NOMO-1 treated with DMSO at 0.1 percent for 48 hours (cell line): ENCODE measurements at regions not wholly inside any gene's neighbourhood (a gene's known extent, or its start where the extent isn't known, plus 50 kb on each side); places are given as distances from the start of the nearest gene placed in this dataset.

Experiments used
- DNase-seq: peaks from one replicate; lab custom pipeline; 2025; ENCODE audit not compliant: unreplicated experiment; lab: John Stamatoyannopoulos, UW

DNA sequence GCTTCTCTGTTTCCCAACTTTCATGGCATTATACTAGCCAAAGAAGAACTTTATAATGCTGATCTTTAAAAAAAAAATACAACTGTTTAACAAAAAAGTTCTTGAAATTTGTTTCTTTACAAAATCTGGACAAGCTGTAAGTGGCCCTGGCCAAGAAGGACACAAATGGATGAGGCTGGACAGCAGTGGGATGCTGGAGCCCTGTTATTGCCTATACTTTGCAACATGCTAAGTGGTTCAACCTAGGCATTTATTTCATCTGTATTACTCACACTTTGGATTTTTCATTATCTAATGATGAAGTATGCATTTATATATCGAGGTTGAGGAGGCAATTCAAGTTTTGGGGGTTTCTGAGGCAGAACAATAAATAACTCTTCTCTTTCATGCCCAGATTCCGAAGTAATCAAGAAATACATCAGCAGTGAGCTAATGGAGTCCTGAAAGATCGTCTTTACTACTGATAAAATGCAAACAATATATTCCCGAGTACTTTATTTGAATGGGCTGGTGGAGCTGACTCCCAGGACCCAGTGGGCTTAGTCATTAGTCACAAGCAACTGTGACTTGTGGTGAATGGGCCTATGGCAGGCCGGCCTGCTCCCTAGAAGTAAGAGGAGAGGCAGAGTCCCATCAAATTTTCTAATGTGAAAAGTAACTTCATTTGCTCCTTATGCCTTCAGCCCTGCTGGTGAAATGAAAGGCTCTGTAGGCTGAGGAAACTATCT, 177.3 kb upstream of the DPH6 start:
- no peak for DNase-seq

DNA sequence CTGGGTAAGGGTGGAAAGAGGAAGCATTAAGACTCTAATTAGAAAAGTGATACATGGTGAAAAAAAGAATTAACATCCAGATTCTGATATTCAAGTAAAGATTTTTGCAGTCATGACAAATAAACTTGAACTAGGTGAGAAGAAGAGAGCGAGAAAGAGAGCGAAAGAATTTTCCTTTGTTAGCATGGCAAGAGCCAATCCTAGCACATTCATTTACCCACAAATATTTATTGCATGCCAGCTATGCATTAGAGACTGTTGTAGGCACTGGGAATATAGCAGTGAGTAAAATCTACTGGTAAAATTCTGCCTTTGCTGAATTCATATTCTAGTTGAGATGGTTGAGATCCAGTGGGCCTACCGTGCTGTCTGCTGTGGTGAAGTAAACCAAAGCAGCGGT, 177.9 kb upstream of the DPH6 start:
- DNase-seq, result no peak

DNA sequence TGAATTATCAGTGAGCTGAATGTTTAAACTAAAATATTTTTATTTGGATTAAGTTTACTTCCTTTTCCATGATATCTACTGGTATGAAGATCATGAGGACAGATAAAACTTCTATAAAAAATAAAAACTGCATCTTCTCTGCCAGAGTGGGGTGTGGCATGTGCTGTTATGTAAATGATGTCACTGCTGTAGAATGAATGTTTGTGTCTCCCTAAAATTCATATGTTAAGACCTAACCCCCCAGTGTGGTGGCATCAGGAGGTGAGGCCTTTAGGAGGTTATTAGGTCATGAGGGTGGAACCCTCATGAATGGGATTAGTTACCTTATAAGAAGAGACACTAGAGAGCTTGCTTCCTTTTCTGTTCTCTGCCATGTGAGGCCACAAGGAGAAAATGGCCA, 178.7 kb upstream of the DPH6 start:
- DNase-seq, result no peak

DNA sequence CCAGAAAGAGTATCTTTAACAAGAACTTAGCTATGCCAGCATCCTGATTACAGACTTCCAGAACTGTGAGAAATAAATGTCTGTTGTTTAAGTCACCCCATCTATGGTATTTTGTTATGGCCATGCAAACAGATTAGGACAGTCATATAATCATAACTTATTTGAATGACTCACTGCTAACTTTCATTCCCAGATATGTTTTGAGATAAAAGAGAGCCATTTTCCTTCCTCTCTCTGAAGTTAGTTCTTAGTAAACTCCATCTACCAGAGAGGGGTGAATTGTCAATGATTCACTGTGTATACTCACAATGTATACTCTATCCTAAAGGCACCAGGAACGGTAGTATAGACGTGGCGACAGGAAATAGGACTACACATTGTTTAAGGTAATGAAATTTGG, 179.4 kb upstream of the DPH6 start:
- DNase-seq, result no peak

DNA sequence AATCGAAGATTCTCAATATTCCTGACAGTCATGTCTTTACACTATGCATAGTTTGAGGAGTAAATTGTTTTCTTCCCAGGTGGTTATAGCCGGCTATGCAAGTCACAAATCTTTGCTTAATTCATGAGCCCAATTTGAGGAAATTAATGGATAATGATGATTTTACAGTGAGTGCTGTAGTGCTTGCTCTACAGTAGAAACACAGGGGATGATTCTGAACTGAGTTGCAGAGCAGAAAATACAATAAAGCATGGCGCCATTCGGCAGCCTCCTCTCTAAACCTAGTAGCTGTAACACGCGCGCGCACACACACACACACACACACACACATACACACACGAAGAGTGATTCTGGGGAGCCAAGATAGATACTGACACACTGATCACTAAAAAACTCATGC, 181.7 kb upstream of the DPH6 start:
- no peak for DNase-seq

DNA sequence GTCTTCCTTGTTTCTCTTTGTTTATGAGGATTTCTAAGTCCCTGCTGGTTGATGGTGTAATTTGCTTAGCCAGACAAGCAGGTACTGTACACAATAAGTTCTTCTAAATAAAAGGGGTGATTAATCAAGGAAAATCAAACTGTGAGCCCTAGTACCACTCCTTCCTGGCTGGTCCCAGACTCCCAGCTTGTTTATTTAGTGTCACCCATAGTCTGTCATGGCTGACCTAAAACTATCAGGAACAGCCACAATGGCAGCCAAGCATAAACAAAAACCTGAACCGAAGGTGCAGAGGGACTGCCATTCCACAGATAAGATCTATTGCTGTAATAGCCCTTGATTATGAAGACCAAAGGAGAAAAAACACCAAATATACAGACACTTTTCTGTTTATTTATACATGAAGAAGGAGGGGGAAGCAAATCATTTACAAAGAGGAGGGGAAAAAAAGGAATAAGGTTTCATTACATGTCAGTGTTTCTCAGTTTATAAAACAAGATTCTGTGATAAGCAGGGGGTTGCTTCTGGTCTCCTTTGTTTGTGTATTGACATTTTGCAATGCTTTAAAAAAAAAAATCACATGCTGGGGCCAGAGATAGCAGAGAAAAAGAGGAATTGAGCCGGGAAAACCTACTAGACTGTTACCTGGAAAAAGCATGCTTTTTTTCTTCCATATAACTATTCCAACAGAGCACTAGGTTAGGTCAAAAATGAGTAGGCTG, 182.4 kb upstream of the DPH6 start:
- DNase-seq, result no peak

DNA sequence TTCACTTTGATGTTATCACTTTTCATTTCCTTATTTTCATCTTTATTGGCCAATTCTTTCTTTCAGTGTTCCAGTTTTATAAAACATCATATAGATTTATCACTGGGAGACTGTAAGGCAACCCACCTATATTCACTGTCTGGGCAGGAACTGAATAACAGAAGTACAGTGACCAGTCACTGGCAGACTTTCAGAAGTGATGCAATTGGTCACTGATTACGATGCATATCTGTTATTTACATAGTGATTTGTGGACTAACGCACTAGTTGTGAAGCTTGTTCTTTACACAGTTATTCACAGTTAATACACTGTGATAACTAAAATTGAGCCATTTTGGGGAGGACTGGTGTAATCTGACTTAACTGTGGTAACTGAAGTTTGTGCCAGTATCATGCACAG, 190.2 kb upstream of the DPH6 start:
- DNase-seq, result no peak

DNA sequence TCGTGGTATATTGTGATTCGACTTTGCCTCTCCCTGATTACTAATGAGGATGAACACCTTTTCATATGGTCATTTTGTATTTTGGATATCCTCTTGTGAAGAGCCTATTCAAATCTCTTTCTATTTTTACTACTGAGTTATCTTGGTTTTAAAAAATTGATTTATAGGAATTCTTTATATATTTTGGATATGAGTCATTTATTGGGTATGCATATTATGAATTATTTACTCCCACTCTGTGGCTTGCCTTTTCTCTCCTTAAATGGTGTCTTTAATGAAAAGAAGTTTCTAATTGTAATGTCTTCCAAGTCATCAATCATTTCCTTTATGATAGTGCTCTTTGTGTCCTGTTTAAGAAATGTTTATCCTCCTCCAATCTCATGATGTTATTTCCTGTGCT, 191.5 kb upstream of the DPH6 start:
- DNase-seq, result no peak

DNA sequence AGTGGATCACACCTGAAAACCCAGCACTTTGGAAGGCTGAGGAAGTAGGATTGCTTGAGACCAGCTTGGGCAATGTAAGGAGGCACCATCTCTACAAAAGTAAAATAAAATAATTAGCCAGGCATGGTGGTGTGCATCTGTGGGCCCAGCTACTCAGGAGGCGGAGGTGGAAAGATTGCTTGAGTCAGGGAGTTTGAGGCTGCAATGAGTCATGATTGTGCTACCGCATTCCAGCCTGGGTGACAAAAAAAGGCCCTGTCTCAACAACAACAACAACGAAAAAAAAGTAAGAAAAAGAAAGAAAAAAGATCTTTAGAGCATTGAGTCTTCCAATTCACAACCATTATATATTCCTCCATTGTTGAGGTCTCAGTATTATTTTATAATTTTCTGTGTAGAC, 192.4 kb upstream of the DPH6 start:
- no peak for DNase-seq

DNA sequence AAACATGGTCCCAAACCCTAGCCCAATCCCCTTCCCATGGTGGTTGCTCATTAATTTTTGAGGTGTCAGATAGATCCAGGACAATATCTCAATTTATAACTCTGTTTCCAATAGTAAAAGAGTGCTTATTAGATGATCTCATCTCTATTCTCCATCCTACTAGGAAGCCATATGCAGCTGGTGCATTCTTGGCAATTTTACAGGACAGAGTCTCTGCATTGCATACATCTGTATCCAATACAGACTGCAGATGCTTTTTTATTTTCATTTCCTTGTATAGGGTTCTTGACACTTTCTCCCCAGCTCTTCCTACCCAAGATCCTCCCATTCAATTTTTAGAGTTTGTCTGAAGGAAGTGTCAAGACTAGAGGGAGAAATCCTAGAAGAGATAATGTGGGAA, 194.8 kb upstream of the DPH6 start:
- no peak for DNase-seq

DNA sequence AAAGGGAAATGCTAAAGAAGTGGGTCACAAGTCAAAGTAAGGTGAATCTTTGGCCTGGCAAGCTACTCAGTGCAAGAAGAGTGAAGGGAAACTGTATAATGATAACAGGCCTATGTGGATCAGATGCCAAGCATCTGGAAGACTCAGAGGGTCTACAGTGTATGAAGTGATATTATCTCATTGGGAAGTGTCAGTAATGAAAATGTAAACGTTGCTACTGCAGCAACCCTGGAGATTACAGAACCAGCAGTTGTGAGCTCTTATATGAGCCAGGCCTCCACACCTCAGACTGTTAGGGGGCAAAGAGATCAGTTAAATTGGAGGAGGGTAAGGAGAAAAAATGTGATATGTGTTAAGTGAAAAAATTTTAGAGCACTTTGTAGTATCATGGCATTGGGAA, 195.4 kb upstream of the DPH6 start:
- DNase-seq, result no peak

DNA sequence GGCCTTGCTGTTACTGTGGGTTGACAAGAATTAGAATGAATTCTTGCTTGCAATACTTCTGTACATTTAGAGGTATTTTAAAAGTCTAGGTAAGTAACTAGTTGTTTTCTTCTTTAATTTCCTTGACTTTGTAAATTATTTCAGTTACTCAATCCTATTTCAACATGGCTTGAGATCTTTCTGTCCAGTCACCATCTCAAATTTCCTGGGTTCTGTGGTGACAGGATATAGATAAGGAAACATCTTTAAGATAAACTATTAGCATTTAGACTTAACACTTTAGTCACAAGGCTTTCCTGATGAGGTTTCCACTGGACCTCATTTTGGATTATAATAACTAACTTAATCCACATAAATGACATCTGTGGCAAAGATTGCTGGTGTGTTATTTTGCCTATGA, 195.9 kb upstream of the DPH6 start:
- DNase-seq, result no peak

DNA sequence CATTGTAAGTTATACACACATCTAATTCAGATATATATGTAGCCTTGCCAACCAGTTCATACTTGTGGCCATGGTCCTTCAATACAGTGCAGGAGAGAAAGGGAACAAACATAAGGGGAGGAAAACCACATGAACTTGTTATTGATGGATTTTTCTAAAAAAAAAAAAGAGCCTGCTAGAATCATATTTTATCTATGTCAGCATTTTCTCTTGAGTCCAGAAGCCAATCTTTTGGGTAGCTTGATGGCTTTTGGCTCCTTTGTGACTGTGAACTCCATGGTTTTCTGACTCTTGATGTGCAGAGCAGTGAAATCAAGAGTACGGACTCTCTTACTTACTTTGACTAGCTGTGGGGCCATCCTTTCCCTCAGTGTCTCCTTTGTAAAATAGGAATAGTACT, 197.4 kb upstream of the DPH6 start:
- no peak for DNase-seq

DNA sequence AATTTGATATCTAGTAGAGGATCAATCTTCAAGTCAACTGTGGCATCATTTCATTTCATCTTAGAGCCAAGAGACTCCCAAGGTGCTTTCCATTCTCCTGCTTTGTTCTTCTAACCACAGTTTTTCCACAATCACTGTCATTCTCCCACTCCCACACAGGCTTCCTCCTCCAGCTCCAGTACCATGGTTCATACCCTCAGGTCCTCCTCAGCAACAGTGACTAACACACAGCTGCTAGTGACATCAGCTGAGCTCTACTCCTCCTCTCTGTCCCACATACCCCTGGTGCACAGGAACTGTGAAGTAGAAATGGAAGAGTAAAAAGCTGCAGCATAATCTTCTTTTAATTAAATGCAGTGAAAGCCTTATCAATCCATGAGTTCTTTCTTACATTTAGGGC, 200.2 kb upstream of the DPH6 start:
- DNase-seq, result no peak

DNA sequence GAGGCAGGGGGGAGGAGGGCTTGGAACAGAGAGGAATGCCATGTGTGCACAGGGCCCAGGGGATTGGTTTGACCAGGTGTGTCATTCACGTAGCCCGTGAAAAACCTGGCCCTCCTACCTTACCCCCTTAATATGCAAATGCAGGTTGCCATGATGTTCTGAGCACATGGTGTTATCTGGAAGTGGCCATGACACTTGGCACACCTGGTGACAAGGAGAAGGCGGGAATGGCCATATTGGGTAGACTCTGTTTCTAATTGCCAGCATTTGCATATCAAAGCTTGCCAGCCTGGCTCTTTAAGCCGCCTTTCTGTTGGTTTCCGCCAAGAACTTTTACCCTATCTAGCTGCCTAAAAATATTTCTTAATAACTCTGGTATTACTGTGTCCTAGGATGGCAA, 202.1 kb upstream of the DPH6 start:
- DNase-seq, result no peak

DNA sequence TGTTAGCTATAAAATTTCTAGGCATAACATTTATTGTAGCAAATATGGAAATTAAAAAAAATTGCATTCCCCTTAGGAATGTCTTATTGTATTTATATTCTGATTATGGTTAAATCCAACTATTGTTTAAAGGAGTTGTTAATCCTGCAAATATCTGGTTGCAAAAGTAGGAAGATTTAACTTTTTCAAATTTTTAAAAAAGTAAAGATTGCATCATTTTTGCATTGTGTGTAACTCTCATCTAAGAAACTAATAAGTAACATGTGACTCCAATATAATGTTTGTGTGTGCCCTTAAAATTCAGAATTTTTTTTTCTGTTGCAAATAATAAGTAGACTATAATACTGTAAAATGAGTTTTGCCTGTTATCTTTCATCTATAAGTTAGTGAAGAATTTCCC, 204.1 kb upstream of the DPH6 start:
- DNase-seq, result no peak

DNA sequence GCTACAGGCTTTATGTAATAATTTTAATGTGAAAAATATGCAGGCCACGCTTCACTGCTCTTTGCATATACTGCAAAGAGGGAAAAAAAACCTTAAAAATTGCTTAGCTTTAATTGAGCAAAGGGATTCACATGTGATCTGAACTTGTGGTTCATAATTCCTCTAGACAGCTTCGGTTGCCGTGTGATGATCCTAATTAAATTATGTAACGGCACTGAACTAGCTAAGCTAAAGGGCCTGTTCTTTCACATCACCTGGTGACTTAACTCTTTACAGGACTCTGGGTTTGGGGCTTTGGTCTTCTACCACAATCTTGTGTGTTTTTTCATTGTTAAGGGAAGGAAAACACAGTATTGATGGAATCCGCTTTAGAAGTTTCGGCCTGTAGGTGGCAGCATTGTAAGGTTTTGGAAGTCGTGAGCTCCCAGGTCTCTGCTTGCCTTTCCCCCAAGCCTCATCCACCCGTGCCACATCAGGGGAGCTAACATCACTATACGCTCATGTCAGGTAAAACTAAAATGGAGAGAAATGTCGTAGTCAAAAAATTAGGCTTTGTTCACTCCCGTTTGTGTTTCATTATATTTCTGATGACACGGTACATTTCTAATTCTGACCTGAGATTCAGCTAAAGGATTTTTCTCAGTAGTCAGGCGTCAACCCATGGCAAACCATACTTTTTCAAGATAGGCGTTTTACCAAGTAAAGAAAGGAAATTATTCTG, 205.6 kb upstream of the DPH6 start:
- peak; percentile 40 for DNase-seq

DNA sequence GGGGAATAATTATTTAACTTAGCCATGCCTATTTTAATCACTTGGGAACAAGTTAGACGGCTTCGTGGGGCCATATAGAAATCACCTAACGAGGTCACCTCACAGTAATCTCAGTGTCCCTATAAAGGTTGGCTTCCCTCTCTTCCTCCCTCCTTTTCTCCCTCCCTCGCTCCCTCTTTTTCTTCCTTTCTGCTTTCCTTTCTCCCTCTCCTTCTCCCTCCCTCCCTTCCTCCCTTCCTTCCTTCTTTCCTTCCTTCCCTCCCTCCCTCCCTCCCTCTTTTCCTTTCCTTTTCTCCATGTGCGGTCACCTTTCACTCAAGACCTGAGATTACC, 206.1 kb upstream of the DPH6 start:
- no peak for DNase-seq

DNA sequence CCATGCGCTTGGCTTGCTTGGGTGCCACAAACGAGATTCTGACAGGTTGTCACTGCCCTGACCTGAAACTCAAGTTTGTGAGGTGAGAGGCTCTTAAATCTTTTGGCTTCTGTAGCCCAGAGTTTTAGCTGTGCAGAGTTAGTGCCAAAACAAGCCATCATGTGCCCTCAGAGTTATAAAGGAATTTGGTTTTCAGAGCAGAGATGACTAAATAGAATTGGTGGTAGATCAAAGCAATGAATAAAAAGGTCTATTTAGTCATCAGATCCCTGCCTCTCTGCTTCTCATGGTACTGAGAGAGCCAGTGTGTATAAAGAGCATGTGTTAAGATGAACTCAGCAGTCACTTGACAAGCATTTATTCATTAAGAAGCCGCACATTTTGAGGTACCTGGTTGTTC, 207.5 kb upstream of the DPH6 start:
- no peak for DNase-seq

DNA sequence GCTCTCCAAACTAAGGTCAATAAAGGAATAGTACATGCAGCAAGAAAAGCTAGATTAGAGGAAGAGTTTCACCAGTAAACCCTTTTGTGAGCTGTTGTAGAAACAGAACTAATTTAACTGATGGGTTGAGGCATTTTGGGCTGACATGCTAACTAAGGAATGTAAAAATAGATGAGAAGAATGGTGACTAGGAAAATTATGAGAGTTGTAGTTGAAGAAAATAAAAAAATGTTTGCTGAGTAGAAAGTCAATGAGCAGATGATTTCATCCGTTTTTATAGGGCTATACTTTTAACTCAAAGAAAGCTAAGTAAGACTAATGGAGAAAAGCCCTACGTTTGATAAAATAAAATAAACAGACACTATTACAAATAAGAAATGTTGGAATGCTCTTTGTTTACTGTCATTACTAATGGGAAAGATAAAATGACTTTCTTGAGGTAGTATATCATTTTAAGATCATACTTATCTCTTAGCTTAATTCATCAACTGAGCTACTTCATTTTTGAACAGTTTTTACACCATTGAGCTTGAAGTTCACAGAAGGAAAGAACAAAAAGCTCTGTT, 209.4 kb upstream of the DPH6 start:
- DNase-seq, result no peak

DNA sequence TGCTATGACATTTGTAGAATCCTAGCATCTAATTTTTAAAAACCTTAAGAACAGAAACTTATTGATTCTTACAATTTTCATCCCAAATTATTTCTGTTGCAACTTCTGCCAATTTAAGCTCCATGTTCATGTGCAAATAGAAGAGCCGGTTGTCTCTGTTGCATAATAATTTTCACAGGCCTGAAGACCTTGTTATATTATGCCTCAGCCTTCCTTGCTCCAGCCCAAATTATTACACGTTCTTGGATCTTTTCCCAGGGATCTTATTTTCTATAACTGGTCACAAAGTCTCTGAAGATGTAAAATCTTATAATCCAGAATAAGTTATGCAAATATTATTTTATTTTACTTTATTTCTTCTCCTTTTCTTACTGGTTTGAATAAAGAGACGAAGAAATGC, 210.7 kb upstream of the DPH6 start:
- no peak for DNase-seq

DNA sequence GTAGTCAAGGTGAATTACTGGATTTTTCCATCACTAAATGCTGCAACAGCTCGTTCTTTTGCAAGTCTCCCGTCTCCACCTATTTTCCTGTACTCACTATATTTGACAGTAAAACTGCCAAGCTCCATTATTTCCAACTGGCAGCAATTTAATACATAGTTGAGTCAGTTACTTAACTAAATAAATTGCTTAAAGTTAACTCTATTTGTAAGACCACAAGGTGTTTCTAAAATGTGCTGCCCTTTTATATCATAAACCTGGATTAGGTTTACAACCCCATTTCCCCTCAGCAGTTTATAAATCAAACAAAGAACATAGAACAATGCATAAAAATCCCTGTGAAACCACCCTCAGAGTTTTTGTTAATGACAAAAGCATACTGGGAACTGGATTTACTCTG, 211.4 kb upstream of the DPH6 start:
- DNase-seq, result no peak
